ENCODE measurements at regions not wholly inside any gene's neighbourhood (a gene's known extent, or its start where the extent isn't known, plus 50 kb on each side); places are given as distances from the start of the nearest gene placed in this dataset.
"Not testable (repeated sequence)": the region's sequence is repeated elsewhere in the genome, so short reads cannot be mapped to it uniquely, and the experiment has no call there.

DNA sequence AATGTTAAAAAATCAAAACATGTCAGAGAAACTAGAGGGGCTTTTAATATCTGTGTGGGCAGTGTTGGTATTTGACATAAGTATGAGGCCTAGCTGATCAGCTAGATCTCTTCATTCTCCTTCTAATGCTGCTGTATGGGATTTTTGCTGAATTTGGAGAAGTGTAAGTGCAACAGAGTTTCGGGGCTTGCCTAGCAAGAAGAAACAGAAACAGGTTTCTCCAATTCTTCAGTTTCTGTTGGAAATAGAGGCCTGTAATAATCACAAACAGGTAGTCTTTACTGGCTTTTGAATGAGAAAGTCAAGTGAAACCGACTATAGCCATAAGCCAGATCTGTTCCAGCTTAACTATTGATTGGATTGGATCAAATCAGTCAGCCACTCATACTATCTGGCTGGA is 96.4 kb upstream of the PCLO start:
- ChIA-PET CTCF (no interaction called here), POLR2A (no interaction called here)
- TF ChIP-seq, protein P1, sequence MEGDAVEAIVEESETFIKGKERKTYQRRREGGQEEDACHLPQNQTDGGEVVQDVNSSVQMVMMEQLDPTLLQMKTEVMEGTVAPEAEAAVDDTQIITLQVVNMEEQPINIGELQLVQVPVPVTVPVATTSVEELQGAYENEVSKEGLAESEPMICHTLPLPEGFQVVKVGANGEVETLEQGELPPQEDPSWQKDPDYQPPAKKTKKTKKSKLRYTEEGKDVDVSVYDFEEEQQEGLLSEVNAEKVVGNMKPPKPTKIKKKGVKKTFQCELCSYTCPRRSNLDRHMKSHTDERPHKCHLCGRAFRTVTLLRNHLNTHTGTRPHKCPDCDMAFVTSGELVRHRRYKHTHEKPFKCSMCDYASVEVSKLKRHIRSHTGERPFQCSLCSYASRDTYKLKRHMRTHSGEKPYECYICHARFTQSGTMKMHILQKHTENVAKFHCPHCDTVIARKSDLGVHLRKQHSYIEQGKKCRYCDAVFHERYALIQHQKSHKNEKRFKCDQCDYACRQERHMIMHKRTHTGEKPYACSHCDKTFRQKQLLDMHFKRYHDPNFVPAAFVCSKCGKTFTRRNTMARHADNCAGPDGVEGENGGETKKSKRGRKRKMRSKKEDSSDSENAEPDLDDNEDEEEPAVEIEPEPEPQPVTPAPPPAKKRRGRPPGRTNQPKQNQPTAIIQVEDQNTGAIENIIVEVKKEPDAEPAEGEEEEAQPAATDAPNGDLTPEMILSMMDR (IDR thresholded peaks at IDR 0.05; ENCODE audit: insufficient read depth, low read length, missing control alignments): no peak
- DNase-seq (ENCODE audit: low read depth, low spot score): no peak
- no peak overlapping the region for H3K4me3 ChIP-seq (ENCODE audit: low read depth, low read length)

DNA sequence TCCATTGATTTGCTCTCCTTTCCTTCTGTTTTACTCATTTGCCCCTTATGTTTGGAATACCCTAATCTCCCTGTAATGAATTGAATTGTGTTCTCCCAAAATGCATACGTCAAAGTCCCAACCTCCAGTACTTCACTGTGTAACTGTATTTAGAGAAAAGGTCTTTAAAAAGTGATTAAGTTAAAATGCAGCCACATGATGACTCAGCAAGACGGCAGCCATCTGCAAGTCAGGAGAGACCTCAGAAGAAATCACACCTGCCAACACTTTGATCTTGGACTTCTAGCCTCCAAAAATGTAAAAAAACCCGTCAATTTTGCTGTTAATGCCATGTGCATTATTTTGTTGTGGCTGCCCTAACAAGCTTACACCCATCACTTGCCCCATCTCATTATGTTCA is 85.3 kb upstream of the PCLO start:
- DNase-seq (ENCODE audit: low read depth, low spot score): no peak
- H3K4me3 ChIP-seq (ENCODE audit: low read depth, low read length): no peak overlapping the region
- ChIA-PET CTCF (no interaction called here), POLR2A (no interaction called here)
- TF ChIP-seq, protein P1 (IDR thresholded peaks at IDR 0.05; ENCODE audit: insufficient read depth, low read length, missing control alignments): no peak

DNA sequence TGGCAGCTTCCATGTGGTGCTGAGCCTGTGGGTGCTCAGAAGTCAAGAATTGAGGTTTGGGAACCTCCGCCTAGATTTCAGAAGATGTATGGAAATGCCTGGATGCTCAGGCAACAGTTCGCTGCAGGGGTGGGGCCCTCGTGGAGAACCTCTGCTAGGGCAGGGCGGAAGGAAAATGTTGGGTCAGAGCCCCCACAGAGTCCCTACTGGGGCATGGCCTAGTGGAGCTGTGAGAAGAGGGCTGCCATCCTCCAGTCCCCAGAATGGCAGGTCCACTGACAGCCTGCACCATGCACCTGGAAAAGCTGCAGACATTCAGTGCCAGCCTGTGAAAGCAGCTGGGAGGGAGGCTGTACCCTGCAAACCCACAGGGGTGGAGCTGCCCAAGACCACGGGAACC is 56.5 kb upstream of the PCLO start:
- POLR2A ChIA-PET; CTCF ChIA-PET; DNase-seq (ENCODE audit: low read depth, low spot score); H3K4me3 ChIP-seq (ENCODE audit: low read depth, low read length): not testable (repeated sequence)

DNA sequence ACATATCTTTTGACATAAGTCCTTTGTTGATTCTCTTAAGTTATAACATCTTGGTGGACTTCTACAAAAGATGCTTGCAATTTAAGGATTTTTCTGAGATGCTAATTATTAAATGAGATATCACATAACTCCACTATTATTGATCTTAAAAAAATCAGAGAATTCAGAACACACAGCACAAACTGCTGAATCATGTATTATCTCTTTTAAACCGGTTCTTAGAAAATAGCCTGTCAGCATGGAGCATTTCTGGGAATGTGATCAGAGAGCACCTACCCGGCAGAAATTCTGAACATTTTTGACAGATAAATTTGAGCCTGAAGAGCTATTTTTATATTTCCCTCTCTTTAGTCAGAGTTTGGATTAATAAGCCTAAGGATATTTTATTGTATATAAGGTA is 50.2 kb upstream of the PCLO start:
- ChIA-PET CTCF (no interaction called here), POLR2A (no interaction called here)
- TF ChIP-seq, protein P1 (IDR thresholded peaks at IDR 0.05; ENCODE audit: insufficient read depth, low read length, missing control alignments): no peak
- no peak overlapping the region for H3K4me3 ChIP-seq (ENCODE audit: low read depth, low read length)
- no peak for DNase-seq (ENCODE audit: low read depth, low spot score)

Data from AG04449 (cell line).